Stomach (tissue), 4 donors: ENCODE measurements at regions not wholly inside any gene's neighbourhood (a gene's known extent, or its start where the extent isn't known, plus 50 kb on each side); places are given as distances from the start of the nearest gene placed in this dataset.

Experiments used
- CTCF ChIP-seq, 7 experiments: fragments of 450-650 bp in 4 of 7; fragments of 200-600 bp in 3 of 7; sonication (generic) in 3 of 7; IDR thresholded peaks; one replicate each; pipeline ENCODE4 v1.5.1; 2016 to 2019; ENCODE audit warnings: antibody characterized with exemption in 7 of 7, control low read depth in 2 of 7, mild to moderate bottlenecking in 1 of 7
- EP300 ChIP-seq: sonication (generic); formaldehyde crosslinking; IDR thresholded peaks from one replicate; pipeline ENCODE4 v1.6.1; 2017; ENCODE audit warnings: antibody characterized with exemption
- POLR2A ChIP-seq, 4 donors: fragments of 450-650 bp; IDR thresholded peaks; one replicate each; pipeline ENCODE4 v1.6.1; 2016; ENCODE audit warnings: antibody characterized with exemption in 4 of 4, control low read depth in 2 of 4, mild to moderate bottlenecking in 1 of 4, moderate library complexity in 1 of 4
- POLR2AphosphoS5 ChIP-seq, 3 donors: sonication (generic); formaldehyde crosslinking; IDR thresholded peaks; one replicate each; pipeline ENCODE4 v1.6.1; 2016; ENCODE audit warnings: antibody characterized with exemption in 3 of 3

- no peak for TF ChIP-seq POLR2A (IDR thresholded peaks at IDR 0.05)
- no peak for TF ChIP-seq CTCF (IDR thresholded peaks at IDR 0.05)
- TF ChIP-seq POLR2AphosphoS5 (IDR thresholded peaks at IDR 0.05) = no peak
- no peak for TF ChIP-seq EP300
Measured at GRCh38 chr6:47383360-47383759, 73.7 kb upstream of the TNFRSF21 start.
